ENCODE measurements at regions not wholly inside any gene's neighbourhood (a gene's known extent, or its start where the extent isn't known, plus 50 kb on each side); places are given as distances from the start of the nearest gene placed in this dataset.
"Not testable (repeated sequence)": the region's sequence is repeated elsewhere in the genome, so short reads cannot be mapped to it uniquely, and the experiment has no call there.

- no peak for DNase-seq
Observed at GRCh38 chr12:91721023-91721422, 424.6 kb downstream of the BTG1 start.

- no peak for DNase-seq
Observed at GRCh38 chr12:91718326-91718725, 427.3 kb downstream of the BTG1 start.

- DNase-seq: no peak
Observed at GRCh38 chr12:91717804-91718203, 427.8 kb downstream of the BTG1 start.

- DNase-seq: not testable (repeated sequence)
Observed at GRCh38 chr12:91711925-91712324, 433.7 kb downstream of the BTG1 start.

- DNase-seq: no peak
Observed at GRCh38 chr12:91706466-91706865, 439.2 kb downstream of the BTG1 start.

- peak; percentile 32 for DNase-seq
Observed at GRCh38 chr12:91704446-91704845, 441.2 kb downstream of the BTG1 start.

- DNase-seq: no peak
Observed at GRCh38 chr12:91703491-91704283, 442.0 kb downstream of the BTG1 start.

GRCh38 chr12:91702843-91703425, 442.7 kb downstream of the BTG1 start:
- no peak for DNase-seq

GRCh38 chr12:91695964-91696363, 449.7 kb downstream of the BTG1 start:
- no peak for DNase-seq

- DNase-seq: not testable (repeated sequence)
Observed at GRCh38 chr12:91695406-91695805, 450.2 kb downstream of the BTG1 start.

GRCh38 chr12:91690531-91690930, 455.1 kb downstream of the BTG1 start:
- DNase-seq: no peak

- no peak for DNase-seq
Observed at GRCh38 chr12:91687052-91688017, 458.3 kb downstream of the BTG1 start.

GRCh38 chr12:91685917-91686316, 459.7 kb downstream of the BTG1 start:
- DNase-seq: peak; percentile 29

GRCh38 chr12:91681751-91682150, 463.9 kb downstream of the BTG1 start:
- DNase-seq: no peak

- DNase-seq: no peak
Observed at GRCh38 chr12:91680864-91681263, 464.8 kb downstream of the BTG1 start.

GRCh38 chr12:91677556-91677955, 468.1 kb downstream of the BTG1 start:
- DNase-seq: no peak

- no peak for DNase-seq
Observed at GRCh38 chr12:91675401-91675800, 470.2 kb downstream of the BTG1 start.

- no peak for DNase-seq
Observed at GRCh38 chr12:91672130-91672529, 473.5 kb downstream of the BTG1 start.

- no peak for DNase-seq
Observed at GRCh38 chr12:91667694-91668093, 478.0 kb downstream of the BTG1 start.

- DNase-seq: no peak
Observed at GRCh38 chr12:91663744-91664143, 481.1 kb upstream of the DCN start.

- peak; percentile 30 for DNase-seq
Observed at GRCh38 chr12:91663310-91663709, 480.7 kb upstream of the DCN start.

GRCh38 chr12:91662021-91662420, 479.4 kb upstream of the DCN start:
- DNase-seq: no peak

GRCh38 chr12:91657032-91657431, 474.4 kb upstream of the DCN start:
- DNase-seq: no peak

Data from dermis blood vessel endothelial cell (primary cell).